Activated B cell treated with CpG ODN at 0.5 μM for 24 hours (primary cell): ENCODE measurements at regions not wholly inside any gene's neighbourhood (a gene's known extent, or its start where the extent isn't known, plus 50 kb on each side); places are given as distances from the start of the nearest gene placed in this dataset.

Experiments
- ATAC-seq: fragments of 200-7000 bp; cut with Tn5 transposase; one replicate; pipeline ENCODE4 v1.10.0; 2021; ENCODE audit warnings: low read depth, mild to moderate bottlenecking, moderate library complexity
- CTCF ChIA-PET: fragments of 350-600 bp; sonication (Branson Sonifier 250); formaldehyde crosslinking; loops from one replicate; lab custom pipeline; 2021; ENCODE audit warnings: antibody characterized with exemption; lab: Charles Lee
- POLR2A ChIA-PET: fragments of 350-600 bp; sonication (Branson Sonifier 250); formaldehyde crosslinking; loops from one replicate; lab custom pipeline; 2021; ENCODE audit warnings: antibody characterized with exemption; lab: Charles Lee
- DNase-seq: peaks from one replicate; pipeline ENCODE4 v3.0.0; 2022
- H3K27ac Mint-ChIP-seq: one replicate; pipeline ENCODE4 v1.8.0; 2020; ENCODE audit warnings: mixed read lengths
- H3K27me3 Mint-ChIP-seq: one replicate; pipeline ENCODE4 v1.8.0; 2021; ENCODE audit warnings: mixed read lengths
- H3K36me3 Mint-ChIP-seq: one replicate; pipeline ENCODE4 v1.8.0; 2021; ENCODE audit warnings: low read depth, mixed read lengths
- H3K4me1 Mint-ChIP-seq: one replicate; pipeline ENCODE4 v1.8.0; 2021; ENCODE audit warnings: mixed read lengths
- H3K4me3 Mint-ChIP-seq: one replicate; pipeline ENCODE4 v1.8.0; 2020; ENCODE audit warnings: mild to moderate bottlenecking, mixed read lengths
- H3K9me3 Mint-ChIP-seq: one replicate; pipeline ENCODE4 v1.8.0; 2020; ENCODE audit warnings: mixed read lengths
- CTCF ChIP-seq: fragments of 200-600 bp; IDR thresholded peaks from one replicate; pipeline ENCODE4 v1.8.0; 2022; ENCODE audit warnings: antibody characterized with exemption, mild to moderate bottlenecking
- intact Hi-C: fragments of 100-400 bp; cut with micrococcal nuclease; formaldehyde crosslinking; loops from one replicate; pipeline ENCODE4 v1.15.1; 2024

- H3K9me3 Mint-ChIP-seq: no peaks in the 10 kb centered on the region
- CTCF ChIA-PET: no interaction called here
- no peaks in the 10 kb centered on the region for H3K4me1 Mint-ChIP-seq
- H3K4me3 Mint-ChIP-seq: no peak overlapping the region
- no peaks in the 10 kb centered on the region for H3K27me3 Mint-ChIP-seq
- ATAC-seq (no peak), DNase-seq (no peak)
- TF ChIP-seq CTCF: no peak
- intact Hi-C loops: no loop called here
- H3K27ac Mint-ChIP-seq: no peak overlapping the region
- no peaks in the 10 kb centered on the region for H3K36me3 Mint-ChIP-seq
- POLR2A ChIA-PET: no interaction called here
Measured at GRCh38 chr13:112182251-112182650, 115.3 kb downstream of the SOX1 start.

- Mint-ChIP-seq H3K27me3 (no peaks in the 10 kb centered on the region), H3K4me3 (no peak overlapping the region), H3K4me1 (no peaks in the 10 kb centered on the region), H3K36me3 (no peaks in the 10 kb centered on the region), H3K27ac (no peak overlapping the region), H3K9me3 (no peaks in the 10 kb centered on the region)
- POLR2A ChIA-PET: no interaction called here
- no peak for TF ChIP-seq CTCF
- intact Hi-C loops: no loop called here
- DNase-seq (no peak), ATAC-seq (no peak)
- CTCF ChIA-PET: no interaction called here
Measured at GRCh38 chr13:112182846-112183531, 116.0 kb downstream of the SOX1 start.

- Mint-ChIP-seq H3K36me3 (no peaks in the 10 kb centered on the region), H3K27me3 (no peaks in the 10 kb centered on the region), H3K27ac (no peak overlapping the region), H3K9me3 (no peaks in the 10 kb centered on the region), H3K4me1 (no peaks in the 10 kb centered on the region), H3K4me3 (no peak overlapping the region)
- no peak for DNase-seq
- intact Hi-C loops: no loop called here
- no peak for ATAC-seq
- TF ChIP-seq CTCF: no peak
- ChIA-PET POLR2A (no interaction called here), CTCF (no interaction called here)
Measured at GRCh38 chr13:112183532-112184090, 116.7 kb downstream of the SOX1 start.

DNA sequence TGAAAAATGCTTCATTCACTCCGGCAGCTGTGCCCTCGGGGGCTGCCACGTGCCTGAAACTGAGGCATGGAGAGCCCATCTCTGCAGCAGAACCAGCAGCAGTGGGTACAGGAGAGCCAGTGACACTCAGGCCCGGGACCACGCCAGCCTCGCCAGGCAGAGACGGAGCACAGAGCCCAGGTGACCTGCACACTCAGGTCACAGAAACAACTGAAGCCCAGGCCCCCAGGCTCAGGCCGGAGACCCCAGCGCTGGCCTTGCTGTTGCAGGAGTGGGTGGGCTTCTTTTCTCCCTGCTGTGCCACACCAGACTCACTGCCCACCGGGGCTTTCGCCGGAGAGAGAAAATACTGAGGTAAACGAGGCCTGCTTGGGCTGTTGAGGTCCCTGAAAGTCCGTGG lies 117.3 kb downstream of the SOX1 start:
- Mint-ChIP-seq H3K27me3 (no peaks in the 10 kb centered on the region), H3K4me3 (no peak overlapping the region), H3K9me3 (no peaks in the 10 kb centered on the region), H3K36me3 (no peaks in the 10 kb centered on the region), H3K27ac (no peak overlapping the region), H3K4me1 (no peaks in the 10 kb centered on the region)
- no peak for TF ChIP-seq CTCF
- intact Hi-C loops: no loop called here
- ChIA-PET POLR2A (no interaction called here), CTCF (no interaction called here)
- DNase-seq: no peak
- ATAC-seq: no peak

- no peaks in the 10 kb centered on the region for H3K9me3 Mint-ChIP-seq
- H3K27me3 Mint-ChIP-seq: no peaks in the 10 kb centered on the region
- ATAC-seq: no peak
- H3K36me3 Mint-ChIP-seq: no peaks in the 10 kb centered on the region
- no peak overlapping the region for H3K4me3 Mint-ChIP-seq
- no peak overlapping the region for H3K27ac Mint-ChIP-seq
- POLR2A ChIA-PET: no interaction called here
- no peak for DNase-seq
- TF ChIP-seq CTCF: no peak
- no peaks in the 10 kb centered on the region for H3K4me1 Mint-ChIP-seq
- CTCF ChIA-PET: no interaction called here
- intact Hi-C loops: no loop called here
Measured at GRCh38 chr13:112184851-112185371, 118.0 kb downstream of the SOX1 start.
